ENCODE measurements at regions not wholly inside any gene's neighbourhood (a gene's known extent, or its start where the extent isn't known, plus 50 kb on each side); places are given as distances from the start of the nearest gene placed in this dataset.
A peak's percentile ranks its signal among the peaks of the same experiment; 100 is the strongest.

- no peak overlapping the region for H3K4me3 ChIP-seq
- TF ChIP-seq CTCF (IDR thresholded peaks at IDR 0.05) = no peak
- ATAC-seq (peak in 2 of 8 donors; percentile 16 to 18), DNase-seq (no peak)
- H3K36me3 ChIP-seq = no peaks in the 10 kb centered on the region
- H3K27me3 ChIP-seq = no peaks in the 10 kb centered on the region
- intact Hi-C loops (cut with DNase I) = no loop called here
- 71 to 81% methylated on average over 8 of the region's 8 CpGs for WGBS, 2 donors
- H3K27ac ChIP-seq = no peak overlapping the region
- H3K4me1 ChIP-seq = peaks cover 0 to 37% (median 9%) of the 10 kb centered on the region in 9 donors
- no peaks in the 10 kb centered on the region for H3K9me3 ChIP-seq
Observed at GRCh38 chr2:71945603-71945959, 202.1 kb downstream of the CYP26B1 start.

GRCh38 chr2:71944806-71945602, 202.7 kb downstream of the CYP26B1 start:
- H3K9me3 ChIP-seq = no peaks in the 10 kb centered on the region
- WGBS, 2 donors = 69 to 75% methylated on average over 13 of the region's 13 CpGs
- no peaks in the 10 kb centered on the region for H3K27me3 ChIP-seq
- no peak for TF ChIP-seq CTCF (IDR thresholded peaks at IDR 0.05)
- no peak overlapping the region for H3K27ac ChIP-seq
- DNase-seq = peak in 1 of 2 donors; percentile 40
- H3K4me1 ChIP-seq = peaks cover 0 to 37% (median 9%) of the 10 kb centered on the region in 9 donors
- ATAC-seq = peak in 4 of 8 donors; percentile 6 to 52 (median 20)
- no peak overlapping the region for H3K4me3 ChIP-seq
- intact Hi-C loops (cut with DNase I) = no loop called here
- H3K36me3 ChIP-seq = no peaks in the 10 kb centered on the region

GRCh38 chr2:71944183-71944550, 203.5 kb downstream of the CYP26B1 start:
- Histone ChIP-seq H3K27ac (peak overlapping the region in 1 of 10 donors; percentile 54), H3K4me3 (no peak overlapping the region), H3K9me3 (no peaks in the 10 kb centered on the region), H3K27me3 (peaks cover 0 to 3% (median 0%) of the 10 kb centered on the region in 7 donors), H3K4me1 (peaks cover 0 to 36% (median 9%) of the 10 kb centered on the region in 9 donors), H3K36me3 (no peaks in the 10 kb centered on the region)
- DNase-seq (no peak), ATAC-seq (no peak)
- TF ChIP-seq CTCF (IDR thresholded peaks at IDR 0.05) = no peak
- whole genome bisulfite sequencing, 2 donors = 84 to 86% methylated on average over 8 of the region's 8 CpGs
- intact Hi-C loops (cut with DNase I) = no loop called here

GRCh38 chr2:71943238-71944182, 204.2 kb downstream of the CYP26B1 start:
- Histone ChIP-seq H3K27me3 (peaks cover 0 to 7% (median 0%) of the 10 kb centered on the region in 7 donors), H3K9me3 (no peaks in the 10 kb centered on the region), H3K4me3 (no peak overlapping the region), H3K36me3 (no peaks in the 10 kb centered on the region), H3K27ac (peak overlapping the region in 4 of 10 donors; percentile 47 to 54 (median 53)), H3K4me1 (peaks cover 0 to 30% (median 5%) of the 10 kb centered on the region in 9 donors)
- no peak for TF ChIP-seq CTCF (IDR thresholded peaks at IDR 0.05)
- 84 to 89% methylated on average over 17 of the region's 17 CpGs for WGBS, 2 donors
- ATAC-seq (peak; percentile 48 to 86 (median 63)), DNase-seq (peak in 1 of 2 donors; percentile 49)
- intact Hi-C loops (cut with DNase I) = no loop called here
